ENCODE measurements at regions not wholly inside any gene's neighbourhood (a gene's known extent, or its start where the extent isn't known, plus 50 kb on each side); places are given as distances from the start of the nearest gene placed in this dataset.

- POLR2A ChIA-PET, result no interaction called here
- DNase-seq (ENCODE audit: low read depth in 1 of 2, low spot score in 1 of 2) (no peak), FAIRE-seq (no peak), ATAC-seq (no peak)
- no peak overlapping the region for H3K4me2 ChIP-seq
- TF ChIP-seq JUNB (IDR thresholded peaks at IDR 0.05) (no peak), RAD21 (conservative IDR thresholded peaks at IDR 0.05 in 1 of 2, IDR thresholded peaks at IDR 0.05 in 1 of 2) (no peak), HMGXB4 (CRISPR knock-in tag; IDR thresholded peaks at IDR 0.05; ENCODE audit: borderline replicate concordance) (no peak), ZFP36 (IDR thresholded peaks at IDR 0.05; ENCODE audit: borderline replicate concordance, partially characterized antibody) (no peak), FOSB (CRISPR knock-in tag; IDR thresholded peaks at IDR 0.05) (no peak)
- peaks cover 9% of the 10 kb centered on the region; the same call in 1 of the 3 replicates for H3K4me1 ChIP-seq
- CTCF ChIA-PET, result no interaction called here
- H3K4me3 ChIP-seq, result no peak overlapping the region
- WGBS (ENCODE audit: missing lambda C conversion rate), result 28% methylated on average over 1 of the region's 1 CpG
- no peaks in the 10 kb centered on the region for H3K9me3 ChIP-seq
- no peak overlapping the region for H3K27ac ChIP-seq
These were observed 83.8 kb downstream of the TMEM167A start for GRCh38 chr5:82993416-82993815.

- Histone ChIP-seq H3K27ac (no peak overlapping the region), H3K9me3 (no peaks in the 10 kb centered on the region), H3K4me3 (no peak overlapping the region), H3K4me2 (no peak overlapping the region), H3K4me1 (peaks cover 9% of the 10 kb centered on the region; the same call in 1 of the 3 replicates)
- FAIRE-seq (no peak), ATAC-seq (no peak), DNase-seq (ENCODE audit: low read depth in 1 of 2, low spot score in 1 of 2) (no peak)
- CTCF ChIA-PET, result no interaction called here
- TF ChIP-seq BHLHE40 (IDR thresholded peaks at IDR 0.05; ENCODE audit: low read depth, low read length) (no peak), TFCP2L1 (CRISPR knock-in tag; IDR thresholded peaks at IDR 0.05) (no peak), MYC (IDR thresholded peaks at IDR 0.05; ENCODE audit: borderline replicate concordance, low read length) (no peak), HEYL (CRISPR knock-in tag; IDR thresholded peaks at IDR 0.05) (no peak), HDAC2 (IDR thresholded peaks at IDR 0.05) (no peak), E2F6 (IDR thresholded peaks at IDR 0.05; ENCODE audit: borderline replicate concordance, low read depth) (no peak), FOXS1 (CRISPR knock-in tag; IDR thresholded peaks at IDR 0.05) (no peak), POLR2AphosphoS2 (conservative IDR thresholded peaks at IDR 0.05; ENCODE audit: low read length) (no peak), FOSL2 (IDR thresholded peaks at IDR 0.05) (no peak), FOSL2 (CRISPR knock-in tag; IDR thresholded peaks at IDR 0.05) (no peak), ZSCAN20 (CRISPR knock-in tag; IDR thresholded peaks at IDR 0.05) (no peak), RFX5 (IDR thresholded peaks at IDR 0.05) (no peak), GATA3 (IDR thresholded peaks at IDR 0.05; ENCODE audit: borderline replicate concordance) (no peak), EP300 (IDR thresholded peaks at IDR 0.05) (no peak), EHMT2 (IDR thresholded peaks at IDR 0.05; ENCODE audit: low read depth) (no peak), RARB (CRISPR knock-in tag; IDR thresholded peaks at IDR 0.05) (no peak)
- POLR2A ChIA-PET, result no interaction called here
- WGBS (ENCODE audit: missing lambda C conversion rate), result 67% methylated on average over 4 of the region's 4 CpGs
These were observed 84.5 kb downstream of the TMEM167A start for GRCh38 chr5:82992646-82993045.

- CTCF ChIA-PET, result no interaction called here
- Histone ChIP-seq H3K4me1 (peaks cover 9% of the 10 kb centered on the region; the same call in 1 of the 3 replicates), H3K27ac (0 out of 6 replicates have a peak overlapping the region, but pooled peaks of 1 of the 2 experiments have one; percentile 18), H3K4me2 (no peak overlapping the region), H3K4me3 (no peak overlapping the region), H3K9me3 (no peaks in the 10 kb centered on the region)
- POLR2A ChIA-PET, result no interaction called here
- WGBS (ENCODE audit: missing lambda C conversion rate), result 52% methylated on average over 8 of the region's 8 CpGs
- peak in 1 of 2 experiments; percentile 28 for DNase-seq (ENCODE audit: low read depth in 1 of 2, low spot score in 1 of 2)
- no peak for ATAC-seq
- TF ChIP-seq FOSB (CRISPR knock-in tag; IDR thresholded peaks at IDR 0.05) (no peak), POLR2AphosphoS2 (conservative IDR thresholded peaks at IDR 0.05; ENCODE audit: low read length) (no peak), ZSCAN20 (CRISPR knock-in tag; IDR thresholded peaks at IDR 0.05) (no peak), KDM5A (IDR thresholded peaks at IDR 0.05) (no peak), HES2 (IDR thresholded peaks at IDR 0.05) (no peak)
- no peak for FAIRE-seq
These were observed 85.4 kb downstream of the TMEM167A start for GRCh38 chr5:82991678-82992323.
